Adipocyte (in vitro differentiated cells): ENCODE measurements at regions not wholly inside any gene's neighbourhood (a gene's known extent, or its start where the extent isn't known, plus 50 kb on each side); places are given as distances from the start of the nearest gene placed in this dataset.

Source experiments
- DNase-seq: peaks from one replicate; pipeline ENCODE4 v3.0.0-alpha.2; 2015; ENCODE audit warnings: low read depth
- H3K27me3 ChIP-seq: replicated peaks from 2 replicates; pipeline ENCODE4 v1.7.0; 2013; ENCODE audit warnings: mild to moderate bottlenecking, low read length, moderate library complexity; ENCODE audit not compliant: control insufficient read depth, insufficient read depth
- H3K36me3 ChIP-seq: 2 replicates; pipeline ENCODE4 v1.7.0; 2013; ENCODE audit warnings: low read length, mild to moderate bottlenecking, moderate library complexity; ENCODE audit not compliant: control insufficient read depth, insufficient read depth, severe bottlenecking
- H3K4me1 ChIP-seq: 2 replicates; pipeline ENCODE4 v1.7.0; 2013; ENCODE audit warnings: mild to moderate bottlenecking, low read length, moderate library complexity; ENCODE audit not compliant: control insufficient read depth, insufficient read depth
- H3K4me3 ChIP-seq: 2 replicates; pipeline ENCODE4 v1.7.0; 2013; ENCODE audit warnings: mild to moderate bottlenecking, low read length, moderate library complexity
- H3K9ac ChIP-seq: 2 replicates; pipeline ENCODE4 v1.7.0; 2013; ENCODE audit warnings: mild to moderate bottlenecking, low read length, moderate library complexity
- H3K9me3 ChIP-seq: 2 replicates; pipeline ENCODE4 v1.7.0; 2013; ENCODE audit warnings: mild to moderate bottlenecking, low read length, moderate library complexity; ENCODE audit not compliant: control insufficient read depth

DNA sequence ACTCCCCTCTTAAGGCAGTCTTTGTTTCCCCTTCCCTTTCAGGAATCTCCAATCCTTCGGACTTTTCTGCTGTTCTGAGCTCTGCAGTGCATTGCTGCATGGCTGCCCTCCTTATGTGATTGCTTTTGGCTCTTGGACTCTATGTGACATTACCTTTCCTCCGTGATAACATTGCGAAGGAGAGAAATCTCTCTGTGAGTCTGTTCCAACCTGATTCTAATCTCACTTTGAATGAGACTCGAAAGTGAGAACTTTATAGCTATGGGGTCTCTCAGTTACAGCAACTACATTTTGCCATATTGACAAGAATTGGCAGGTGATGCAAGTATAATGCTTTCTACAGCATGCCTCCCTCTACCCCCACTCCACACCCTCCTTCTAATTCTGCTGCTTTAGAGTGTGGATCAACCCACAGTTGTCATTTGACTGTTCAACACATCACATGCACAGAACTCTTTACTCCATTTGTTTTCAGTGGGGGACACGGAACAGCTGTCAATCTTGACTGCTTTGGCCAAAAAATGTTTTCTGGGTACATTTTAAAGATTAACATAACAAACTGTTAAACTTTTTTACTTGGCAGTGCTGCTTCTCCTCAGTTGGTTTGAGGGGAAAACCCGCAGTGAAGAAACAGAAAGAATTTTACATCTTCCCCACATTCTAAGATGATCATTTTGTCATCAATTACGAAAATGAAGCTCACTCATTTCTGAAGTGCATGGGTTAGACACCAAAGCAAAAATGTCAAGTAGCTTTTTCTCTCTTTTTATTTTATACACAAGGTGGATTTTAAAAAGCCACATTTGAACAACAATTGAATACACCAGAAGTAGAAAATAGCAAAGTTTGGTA lies 125.5 kb upstream of the RMST start:
- no peak for DNase-seq
- no peaks in the 10 kb centered on the region for H3K27me3 ChIP-seq

GRCh38 chr12:97342130-97342529 lies 120.5 kb upstream of the RMST start:
- no peak for DNase-seq
- Histone ChIP-seq H3K9ac (no peak overlapping the region), H3K36me3 (no peaks in the 10 kb centered on the region), H3K9me3 (no peaks in the 10 kb centered on the region), H3K4me1 (no peaks in the 10 kb centered on the region), H3K27me3 (no peaks in the 10 kb centered on the region), H3K4me3 (no peak overlapping the region)

More for the DNA sequence above, 125.5 kb upstream of the RMST start:
- H3K9ac ChIP-seq, result no peak overlapping the region
- H3K4me1 ChIP-seq, result no peaks in the 10 kb centered on the region
- no peaks in the 10 kb centered on the region for H3K9me3 ChIP-seq
- no peaks in the 10 kb centered on the region for H3K36me3 ChIP-seq
- H3K4me3 ChIP-seq, result no peak overlapping the region

DNA sequence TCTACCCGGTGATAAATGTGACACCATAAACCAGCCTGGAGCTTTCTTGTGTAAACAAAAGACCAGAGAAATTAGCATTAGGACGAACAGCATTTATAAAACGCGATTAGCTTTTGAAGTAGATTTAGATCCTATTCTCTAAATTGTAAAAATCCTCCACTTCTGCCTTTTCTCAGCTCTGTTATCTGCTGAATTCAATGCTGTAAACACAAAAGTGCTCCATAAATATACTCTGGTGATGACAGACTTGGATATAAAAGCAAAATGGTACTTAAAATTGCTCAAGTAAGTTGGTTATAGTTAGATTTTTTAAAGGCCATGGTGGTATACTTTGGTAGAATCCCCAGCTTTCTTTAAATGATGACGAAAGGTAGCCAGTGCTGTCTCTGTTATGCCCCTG lies 114.6 kb upstream of the RMST start:
- Histone ChIP-seq H3K4me3 (no peak overlapping the region), H3K36me3 (no peaks in the 10 kb centered on the region), H3K9me3 (no peaks in the 10 kb centered on the region), H3K9ac (no peak overlapping the region), H3K27me3 (no peaks in the 10 kb centered on the region), H3K4me1 (no peaks in the 10 kb centered on the region)
- no peak for DNase-seq

- no peaks in the 10 kb centered on the region for H3K9me3 ChIP-seq
- H3K36me3 ChIP-seq, result no peaks in the 10 kb centered on the region
- DNase-seq, result no peak
- H3K9ac ChIP-seq, result no peak overlapping the region
- no peaks in the 10 kb centered on the region for H3K4me1 ChIP-seq
- H3K4me3 ChIP-seq, result no peak overlapping the region
- peaks cover 3% of the 10 kb centered on the region for H3K27me3 ChIP-seq
Observed at GRCh38 chr12:97358361-97358760, 104.2 kb upstream of the RMST start.

- H3K27me3 ChIP-seq, result peaks cover 3% of the 10 kb centered on the region
- no peak overlapping the region for H3K9ac ChIP-seq
- H3K36me3 ChIP-seq, result no peaks in the 10 kb centered on the region
- DNase-seq, result no peak
- H3K4me1 ChIP-seq, result no peaks in the 10 kb centered on the region
- no peak overlapping the region for H3K4me3 ChIP-seq
- H3K9me3 ChIP-seq, result no peaks in the 10 kb centered on the region
Observed at GRCh38 chr12:97359021-97359690, 103.4 kb upstream of the RMST start.

DNA sequence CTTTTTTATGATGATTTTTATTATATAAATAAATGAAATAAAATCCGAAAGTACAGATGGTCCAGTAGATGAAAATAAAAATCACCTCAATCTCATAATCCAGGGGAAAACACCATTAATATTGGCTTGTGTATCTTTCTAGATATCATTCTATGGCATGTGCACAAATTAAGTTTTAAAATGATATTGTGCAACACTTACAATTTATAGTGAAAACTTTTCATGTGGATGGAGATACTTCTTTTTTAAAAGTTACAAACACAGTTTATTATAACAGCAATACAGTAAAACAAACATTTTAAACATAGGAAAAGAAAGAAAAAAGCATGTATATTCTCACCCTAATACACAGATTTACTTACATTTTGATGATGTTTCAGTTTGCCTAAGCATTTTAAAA lies 98.9 kb upstream of the RMST start:
- no peak overlapping the region for H3K4me3 ChIP-seq
- H3K9ac ChIP-seq, result no peak overlapping the region
- no peaks in the 10 kb centered on the region for H3K9me3 ChIP-seq
- no peak for DNase-seq
- no peaks in the 10 kb centered on the region for H3K4me1 ChIP-seq
- no peaks in the 10 kb centered on the region for H3K27me3 ChIP-seq
- H3K36me3 ChIP-seq, result no peaks in the 10 kb centered on the region

DNA sequence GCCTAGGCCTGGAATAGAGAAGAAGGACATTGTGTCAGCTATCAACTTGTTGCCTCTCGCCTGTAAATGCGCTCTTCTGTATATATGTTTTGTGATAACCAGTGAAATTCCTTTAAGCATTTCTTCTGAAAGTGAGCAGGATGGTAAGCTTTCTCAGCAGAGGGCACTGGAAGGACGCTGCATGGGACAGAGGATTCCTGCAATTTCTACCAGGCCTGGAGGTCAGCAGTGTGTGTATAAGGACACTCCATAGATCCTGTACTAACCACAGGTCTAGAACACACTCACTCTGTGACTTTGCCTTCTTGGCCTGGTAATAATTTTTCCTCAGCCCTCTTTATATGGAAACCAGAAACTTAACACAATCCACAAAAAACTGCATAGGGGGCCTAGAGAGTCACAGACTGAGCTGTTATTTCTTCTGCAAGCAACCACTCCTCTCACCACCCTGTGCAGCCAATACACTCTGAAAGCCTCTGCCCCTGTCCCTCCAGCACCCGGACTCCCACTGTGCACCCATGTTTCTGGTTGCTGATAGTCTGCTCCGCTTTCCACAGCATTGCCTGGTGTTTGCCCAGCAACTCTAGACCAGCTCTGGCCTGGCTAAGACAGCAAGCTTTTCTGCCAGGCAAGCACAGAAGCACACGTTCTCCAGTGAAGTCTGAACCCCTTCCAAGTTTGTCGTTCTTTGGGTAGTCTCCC lies 94.0 kb upstream of the RMST start:
- no peaks in the 10 kb centered on the region for H3K27me3 ChIP-seq
- DNase-seq, result no peak
- H3K9me3 ChIP-seq, result no peaks in the 10 kb centered on the region
- no peaks in the 10 kb centered on the region for H3K4me1 ChIP-seq
- no peak overlapping the region for H3K4me3 ChIP-seq
- H3K9ac ChIP-seq, result no peak overlapping the region
- H3K36me3 ChIP-seq, result no peaks in the 10 kb centered on the region

DNA sequence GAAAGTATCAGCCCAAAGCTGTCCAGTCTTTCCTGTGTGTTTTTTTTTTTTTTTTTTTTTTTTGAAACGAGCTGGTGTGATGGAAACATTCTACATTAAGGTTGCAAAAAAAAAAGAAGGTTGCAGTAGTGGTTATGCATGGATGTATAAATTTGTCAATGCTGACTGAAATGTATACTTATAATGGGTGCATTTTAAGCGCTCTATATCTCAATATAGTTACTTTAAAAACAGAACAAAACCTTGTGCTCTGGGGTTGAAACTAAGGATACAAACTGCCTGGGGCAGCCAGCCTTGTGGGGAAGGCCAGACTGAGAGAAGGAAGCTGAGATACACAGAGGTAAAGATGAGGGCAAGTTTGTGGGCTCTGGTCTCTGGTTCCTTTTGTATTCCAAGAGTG lies 87.3 kb upstream of the RMST start:
- no peaks in the 10 kb centered on the region for H3K4me1 ChIP-seq
- H3K36me3 ChIP-seq, result no peaks in the 10 kb centered on the region
- H3K9ac ChIP-seq, result no peak overlapping the region
- no peak for DNase-seq
- H3K27me3 ChIP-seq, result no peaks in the 10 kb centered on the region
- no peaks in the 10 kb centered on the region for H3K9me3 ChIP-seq
- no peak overlapping the region for H3K4me3 ChIP-seq

DNA sequence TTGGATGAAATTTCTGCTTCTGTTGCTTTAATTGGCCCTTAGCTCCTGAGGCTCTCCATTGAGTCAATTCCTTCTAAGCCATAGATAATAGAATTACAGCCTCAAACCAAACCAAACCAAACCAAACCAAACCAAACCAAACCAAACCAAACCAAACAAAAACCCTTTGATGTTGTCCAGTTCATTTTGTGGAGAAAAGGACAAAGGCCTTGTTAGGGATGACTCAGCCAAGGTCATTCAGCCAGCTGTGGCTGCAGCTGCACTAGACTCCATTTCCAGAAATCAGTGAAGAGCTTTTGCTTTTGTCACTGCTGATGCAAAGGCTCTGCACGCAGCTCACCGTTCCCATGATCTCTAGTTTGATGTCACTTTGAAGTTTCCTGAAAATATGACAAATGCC lies 82.2 kb upstream of the RMST start:
- no peak overlapping the region for H3K4me3 ChIP-seq
- no peaks in the 10 kb centered on the region for H3K27me3 ChIP-seq
- no peak for DNase-seq
- peaks cover 6% of the 10 kb centered on the region for H3K9me3 ChIP-seq
- H3K4me1 ChIP-seq, result no peaks in the 10 kb centered on the region
- no peak overlapping the region for H3K9ac ChIP-seq
- H3K36me3 ChIP-seq, result no peaks in the 10 kb centered on the region

- Histone ChIP-seq H3K27me3 (no peaks in the 10 kb centered on the region), H3K9me3 (peaks cover 6% of the 10 kb centered on the region), H3K9ac (no peak overlapping the region), H3K4me1 (no peaks in the 10 kb centered on the region), H3K4me3 (no peak overlapping the region), H3K36me3 (no peaks in the 10 kb centered on the region)
- DNase-seq, result no peak
Observed at GRCh38 chr12:97385121-97385520, 77.5 kb upstream of the RMST start.

- H3K9ac ChIP-seq, result no peak overlapping the region
- no peak overlapping the region for H3K4me3 ChIP-seq
- peaks cover 6% of the 10 kb centered on the region for H3K9me3 ChIP-seq
- H3K27me3 ChIP-seq, result no peaks in the 10 kb centered on the region
- H3K36me3 ChIP-seq, result no peaks in the 10 kb centered on the region
- no peaks in the 10 kb centered on the region for H3K4me1 ChIP-seq
- no peak for DNase-seq
Observed at GRCh38 chr12:97386133-97386581, 76.4 kb upstream of the RMST start.
